GM18520 (cell line): ENCODE measurements at regions not wholly inside any gene's neighbourhood (a gene's known extent, or its start where the extent isn't known, plus 50 kb on each side); places are given as distances from the start of the nearest gene placed in this dataset.

Experiments used
- ATAC-seq: cut with Tn5 transposase; IDR thresholded peaks from one replicate; pipeline ENCODE4 v1.9.1; 2021; ENCODE audit not compliant: unreplicated experiment

GRCh38 chr16:74183601-74184360, 112.8 kb upstream of the PSMD7 start:
- ATAC-seq = no peak

GRCh38 chr16:74169687-74170376, 126.8 kb upstream of the PSMD7 start:
- ATAC-seq = no peak

- no peak for ATAC-seq
Observed at GRCh38 chr16:74169066-74169465, 127.5 kb upstream of the PSMD7 start.

- no peak for ATAC-seq
Observed at GRCh38 chr16:74168445-74168844, 128.2 kb upstream of the PSMD7 start.

- ATAC-seq = no peak
Observed at GRCh38 chr16:74166456-74166855, 130.2 kb upstream of the PSMD7 start.

- no peak for ATAC-seq
Observed at GRCh38 chr16:74165566-74166080, 131.0 kb upstream of the PSMD7 start.

GRCh38 chr16:74160759-74161158, 135.9 kb upstream of the PSMD7 start:
- ATAC-seq = no peak

- no peak for ATAC-seq
Observed at GRCh38 chr16:74153773-74154172, 142.8 kb upstream of the PSMD7 start.

- ATAC-seq = no peak
Observed at GRCh38 chr16:74146643-74147042, 150.0 kb upstream of the PSMD7 start.

GRCh38 chr16:74143171-74143570, 153.4 kb upstream of the PSMD7 start:
- no peak for ATAC-seq

GRCh38 chr16:74141015-74141414, 155.6 kb upstream of the PSMD7 start:
- ATAC-seq = no peak

GRCh38 chr16:74140557-74140956, 156.1 kb upstream of the PSMD7 start:
- no peak for ATAC-seq

- no peak for ATAC-seq
Observed at GRCh38 chr16:74123826-74124225, 172.8 kb upstream of the PSMD7 start.

GRCh38 chr16:74123195-74123594, 173.4 kb upstream of the PSMD7 start:
- ATAC-seq = no peak

GRCh38 chr16:74117798-74118197, 178.8 kb upstream of the PSMD7 start:
- no peak for ATAC-seq

GRCh38 chr16:74113545-74113944, 183.1 kb upstream of the PSMD7 start:
- ATAC-seq = no peak

- ATAC-seq = no peak
Observed at GRCh38 chr16:74111456-74111982, 185.1 kb upstream of the PSMD7 start.

GRCh38 chr16:74107795-74108610, 188.6 kb upstream of the PSMD7 start:
- ATAC-seq = no peak

- ATAC-seq = no peak
Observed at GRCh38 chr16:74104022-74104421, 192.6 kb upstream of the PSMD7 start.

GRCh38 chr16:74101379-74102137, 195.1 kb upstream of the PSMD7 start:
- ATAC-seq = no peak
